ENCODE measurements at regions not wholly inside any gene's neighbourhood (a gene's known extent, or its start where the extent isn't known, plus 50 kb on each side); places are given as distances from the start of the nearest gene placed in this dataset.

DNA sequence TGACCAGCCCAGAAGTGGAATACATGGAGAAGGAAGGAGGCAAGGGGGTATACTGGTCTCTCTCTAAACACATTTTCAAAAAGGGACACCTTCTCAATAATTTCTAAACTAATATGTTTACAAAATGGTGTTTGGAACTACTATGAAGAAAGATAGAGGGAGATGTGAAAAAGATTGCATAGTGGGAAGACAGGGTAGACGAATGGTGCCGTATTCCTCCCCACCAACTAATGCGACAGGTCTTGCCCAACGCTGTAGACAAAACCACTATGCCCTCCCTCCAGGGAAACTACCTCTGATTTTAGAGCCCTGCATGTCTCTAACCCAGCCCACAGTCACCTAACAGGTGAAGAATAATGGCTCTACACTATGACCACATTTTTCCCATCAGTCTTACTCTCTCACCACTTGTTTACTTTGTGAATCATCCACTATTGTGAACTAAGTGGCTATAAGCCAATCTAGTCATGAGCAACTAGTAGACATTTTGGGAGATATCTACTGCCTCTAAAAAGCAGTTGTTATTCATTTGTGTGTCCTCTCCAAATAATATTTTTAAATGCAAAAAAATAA lies 108.2 kb upstream of the UBE2E2 start:
- ChIA-PET POLR2A (no interaction called here), CTCF (no interaction called here)
- Mint-ChIP-seq H3K4me1 (peaks cover 14% of the 10 kb centered on the region), H3K27ac (no peak overlapping the region), H3K9me3 (peaks cover 37% of the 10 kb centered on the region), H3K4me3 (no peak overlapping the region), H3K36me3 (peaks cover 27% of the 10 kb centered on the region), H3K27me3 (ENCODE audit: low read depth) (peaks cover 5% of the 10 kb centered on the region; the same call in 1 of the 2 replicates)
- TF ChIP-seq RELA (CRISPR knock-in tag; IDR thresholded peaks at IDR 0.05; ENCODE audit: borderline replicate concordance) (no peak), PRRX2 (CRISPR knock-in tag; IDR thresholded peaks at IDR 0.05) (no peak), CREB1 (CRISPR knock-in tag; IDR thresholded peaks at IDR 0.05) (no peak), FOXP1 (CRISPR knock-in tag; IDR thresholded peaks at IDR 0.05; ENCODE audit: borderline replicate concordance) (no peak), ESRRA (CRISPR knock-in tag; IDR thresholded peaks at IDR 0.05; ENCODE audit: borderline replicate concordance) (no peak), SP1 (CRISPR knock-in tag; conservative IDR thresholded peaks at IDR 0.05) (no peak), NR1H2 (CRISPR knock-in tag; IDR thresholded peaks at IDR 0.05) (no peak), ZNF219 (CRISPR knock-in tag; IDR thresholded peaks at IDR 0.05; ENCODE audit: borderline replicate concordance) (no peak), ZNF416 (CRISPR knock-in tag; IDR thresholded peaks at IDR 0.05) (no peak)
- TF ChIP-seq, protein P1, sequence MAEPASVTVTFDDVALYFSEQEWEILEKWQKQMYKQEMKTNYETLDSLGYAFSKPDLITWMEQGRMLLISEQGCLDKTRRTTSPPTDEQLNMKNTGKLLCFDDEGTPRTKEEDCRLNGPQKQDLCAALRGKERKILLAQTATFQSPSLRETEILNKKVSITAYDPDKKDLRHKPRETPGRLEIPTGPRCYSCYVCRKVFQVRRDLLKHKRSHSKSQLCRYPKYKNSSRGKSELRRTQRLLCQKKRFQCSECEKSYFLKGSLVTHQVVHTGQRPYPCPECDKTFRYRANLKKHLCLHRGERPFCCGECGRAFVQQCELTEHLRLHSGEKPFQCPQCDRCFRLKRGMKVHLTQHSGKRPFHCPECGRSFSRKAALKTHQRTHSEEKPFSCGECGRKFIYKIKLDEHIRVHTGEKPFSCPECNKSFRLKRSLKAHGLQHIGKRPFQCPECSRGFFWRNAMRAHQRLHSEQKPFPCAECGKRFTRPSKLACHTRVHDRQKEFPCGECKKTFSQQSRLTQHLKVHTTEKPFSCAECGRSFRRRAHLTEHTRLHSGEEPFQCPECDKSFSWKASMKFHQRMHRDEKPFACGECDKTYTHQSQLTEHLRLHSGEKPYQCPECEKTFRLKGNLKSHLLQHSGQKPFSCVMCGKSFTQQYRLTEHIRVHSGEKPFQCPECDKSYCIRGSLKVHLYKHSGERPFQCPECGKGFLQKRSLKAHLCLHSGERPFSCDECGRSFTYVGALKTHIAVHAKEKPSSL (CRISPR knock-in tag; conservative IDR thresholded peaks at IDR 0.05): no peak
- TF ChIP-seq, protein P2, sequence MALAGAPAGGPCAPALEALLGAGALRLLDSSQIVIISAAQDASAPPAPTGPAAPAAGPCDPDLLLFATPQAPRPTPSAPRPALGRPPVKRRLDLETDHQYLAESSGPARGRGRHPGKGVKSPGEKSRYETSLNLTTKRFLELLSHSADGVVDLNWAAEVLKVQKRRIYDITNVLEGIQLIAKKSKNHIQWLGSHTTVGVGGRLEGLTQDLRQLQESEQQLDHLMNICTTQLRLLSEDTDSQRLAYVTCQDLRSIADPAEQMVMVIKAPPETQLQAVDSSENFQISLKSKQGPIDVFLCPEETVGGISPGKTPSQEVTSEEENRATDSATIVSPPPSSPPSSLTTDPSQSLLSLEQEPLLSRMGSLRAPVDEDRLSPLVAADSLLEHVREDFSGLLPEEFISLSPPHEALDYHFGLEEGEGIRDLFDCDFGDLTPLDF (CRISPR knock-in tag; IDR thresholded peaks at IDR 0.05): no peak
- TF ChIP-seq, protein P3, sequence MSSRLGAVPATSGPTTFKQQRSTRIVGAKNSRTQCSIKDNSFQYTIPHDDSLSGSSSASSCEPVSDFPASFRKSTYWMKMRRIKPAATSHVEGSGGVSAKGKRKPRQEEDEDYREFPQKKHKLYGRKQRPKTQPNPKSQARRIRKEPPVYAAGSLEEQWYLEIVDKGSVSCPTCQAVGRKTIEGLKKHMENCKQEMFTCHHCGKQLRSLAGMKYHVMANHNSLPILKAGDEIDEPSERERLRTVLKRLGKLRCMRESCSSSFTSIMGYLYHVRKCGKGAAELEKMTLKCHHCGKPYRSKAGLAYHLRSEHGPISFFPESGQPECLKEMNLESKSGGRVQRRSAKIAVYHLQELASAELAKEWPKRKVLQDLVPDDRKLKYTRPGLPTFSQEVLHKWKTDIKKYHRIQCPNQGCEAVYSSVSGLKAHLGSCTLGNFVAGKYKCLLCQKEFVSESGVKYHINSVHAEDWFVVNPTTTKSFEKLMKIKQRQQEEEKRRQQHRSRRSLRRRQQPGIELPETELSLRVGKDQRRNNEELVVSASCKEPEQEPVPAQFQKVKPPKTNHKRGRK (CRISPR knock-in tag; IDR thresholded peaks at IDR 0.05; ENCODE audit: borderline replicate concordance): no peak
- TF ChIP-seq, protein P4, sequence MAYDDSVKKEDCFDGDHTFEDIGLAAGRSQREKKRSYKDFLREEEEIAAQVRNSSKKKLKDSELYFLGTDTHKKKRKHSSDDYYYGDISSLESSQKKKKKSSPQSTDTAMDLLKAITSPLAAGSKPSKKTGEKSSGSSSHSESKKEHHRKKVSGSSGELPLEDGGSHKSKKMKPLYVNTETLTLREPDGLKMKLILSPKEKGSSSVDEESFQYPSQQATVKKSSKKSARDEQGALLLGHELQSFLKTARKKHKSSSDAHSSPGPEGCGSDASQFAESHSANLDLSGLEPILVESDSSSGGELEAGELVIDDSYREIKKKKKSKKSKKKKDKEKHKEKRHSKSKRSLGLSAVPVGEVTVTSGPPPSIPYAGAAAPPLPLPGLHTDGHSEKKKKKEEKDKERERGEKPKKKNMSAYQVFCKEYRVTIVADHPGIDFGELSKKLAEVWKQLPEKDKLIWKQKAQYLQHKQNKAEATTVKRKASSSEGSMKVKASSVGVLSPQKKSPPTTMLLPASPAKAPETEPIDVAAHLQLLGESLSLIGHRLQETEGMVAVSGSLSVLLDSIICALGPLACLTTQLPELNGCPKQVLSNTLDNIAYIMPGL (CRISPR knock-in tag; IDR thresholded peaks at IDR 0.05): no peak
- TF ChIP-seq, protein P5, sequence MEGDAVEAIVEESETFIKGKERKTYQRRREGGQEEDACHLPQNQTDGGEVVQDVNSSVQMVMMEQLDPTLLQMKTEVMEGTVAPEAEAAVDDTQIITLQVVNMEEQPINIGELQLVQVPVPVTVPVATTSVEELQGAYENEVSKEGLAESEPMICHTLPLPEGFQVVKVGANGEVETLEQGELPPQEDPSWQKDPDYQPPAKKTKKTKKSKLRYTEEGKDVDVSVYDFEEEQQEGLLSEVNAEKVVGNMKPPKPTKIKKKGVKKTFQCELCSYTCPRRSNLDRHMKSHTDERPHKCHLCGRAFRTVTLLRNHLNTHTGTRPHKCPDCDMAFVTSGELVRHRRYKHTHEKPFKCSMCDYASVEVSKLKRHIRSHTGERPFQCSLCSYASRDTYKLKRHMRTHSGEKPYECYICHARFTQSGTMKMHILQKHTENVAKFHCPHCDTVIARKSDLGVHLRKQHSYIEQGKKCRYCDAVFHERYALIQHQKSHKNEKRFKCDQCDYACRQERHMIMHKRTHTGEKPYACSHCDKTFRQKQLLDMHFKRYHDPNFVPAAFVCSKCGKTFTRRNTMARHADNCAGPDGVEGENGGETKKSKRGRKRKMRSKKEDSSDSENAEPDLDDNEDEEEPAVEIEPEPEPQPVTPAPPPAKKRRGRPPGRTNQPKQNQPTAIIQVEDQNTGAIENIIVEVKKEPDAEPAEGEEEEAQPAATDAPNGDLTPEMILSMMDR (IDR thresholded peaks at IDR 0.05): no peak
- TF ChIP-seq, protein P6, sequence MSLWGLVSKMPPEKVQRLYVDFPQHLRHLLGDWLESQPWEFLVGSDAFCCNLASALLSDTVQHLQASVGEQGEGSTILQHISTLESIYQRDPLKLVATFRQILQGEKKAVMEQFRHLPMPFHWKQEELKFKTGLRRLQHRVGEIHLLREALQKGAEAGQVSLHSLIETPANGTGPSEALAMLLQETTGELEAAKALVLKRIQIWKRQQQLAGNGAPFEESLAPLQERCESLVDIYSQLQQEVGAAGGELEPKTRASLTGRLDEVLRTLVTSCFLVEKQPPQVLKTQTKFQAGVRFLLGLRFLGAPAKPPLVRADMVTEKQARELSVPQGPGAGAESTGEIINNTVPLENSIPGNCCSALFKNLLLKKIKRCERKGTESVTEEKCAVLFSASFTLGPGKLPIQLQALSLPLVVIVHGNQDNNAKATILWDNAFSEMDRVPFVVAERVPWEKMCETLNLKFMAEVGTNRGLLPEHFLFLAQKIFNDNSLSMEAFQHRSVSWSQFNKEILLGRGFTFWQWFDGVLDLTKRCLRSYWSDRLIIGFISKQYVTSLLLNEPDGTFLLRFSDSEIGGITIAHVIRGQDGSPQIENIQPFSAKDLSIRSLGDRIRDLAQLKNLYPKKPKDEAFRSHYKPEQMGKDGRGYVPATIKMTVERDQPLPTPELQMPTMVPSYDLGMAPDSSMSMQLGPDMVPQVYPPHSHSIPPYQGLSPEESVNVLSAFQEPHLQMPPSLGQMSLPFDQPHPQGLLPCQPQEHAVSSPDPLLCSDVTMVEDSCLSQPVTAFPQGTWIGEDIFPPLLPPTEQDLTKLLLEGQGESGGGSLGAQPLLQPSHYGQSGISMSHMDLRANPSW (CRISPR knock-in tag; conservative IDR thresholded peaks at IDR 0.05; ENCODE audit: low read depth): no peak
- ATAC-seq (no peak; the same call in 1 of the 2 replicates), DNase-seq (ENCODE audit: low spot score) (no peak)

Measured in WTC11 (cell line).